Glutamatergic neuron (in vitro differentiated cells): ENCODE measurements at regions not wholly inside any gene's neighbourhood (a gene's known extent, or its start where the extent isn't known, plus 50 kb on each side); places are given as distances from the start of the nearest gene placed in this dataset.

Experiments used
- DNase-seq: peaks from one replicate; pipeline ENCODE4 v3.0.0; 2022
- H3K27ac Mint-ChIP-seq: one replicate; pipeline ENCODE4 v1.8.0; 2020; ENCODE audit warnings: mild to moderate bottlenecking, mixed read lengths, inconsistent platforms; ENCODE audit not compliant: unreplicated experiment
- H3K27me3 Mint-ChIP-seq: one replicate; pipeline ENCODE4 v1.8.0; 2020; ENCODE audit warnings: mild to moderate bottlenecking, moderate library complexity, mixed read lengths, inconsistent platforms; ENCODE audit not compliant: unreplicated experiment
- H3K36me3 Mint-ChIP-seq: one replicate; pipeline ENCODE4 v1.8.0; 2020; ENCODE audit warnings: mild to moderate bottlenecking, mixed read lengths, inconsistent platforms; ENCODE audit not compliant: unreplicated experiment
- H3K4me1 Mint-ChIP-seq: one replicate; pipeline ENCODE4 v1.8.0; 2020; ENCODE audit warnings: mild to moderate bottlenecking, low read depth, mixed read lengths, inconsistent platforms; ENCODE audit not compliant: unreplicated experiment
- H3K4me3 Mint-ChIP-seq: one replicate; pipeline ENCODE4 v1.8.0; 2020; ENCODE audit warnings: mild to moderate bottlenecking, mixed read lengths, inconsistent platforms; ENCODE audit not compliant: unreplicated experiment
- H3K9me3 Mint-ChIP-seq: one replicate; pipeline ENCODE4 v1.8.0; 2020; ENCODE audit warnings: mild to moderate bottlenecking, moderate library complexity, mixed read lengths, inconsistent platforms; ENCODE audit not compliant: unreplicated experiment
- CTCF ChIP-seq: fragments of 200-600 bp; sonication (generic); IDR thresholded peaks from one replicate; pipeline ENCODE4 v1.5.0; 2021; ENCODE audit not compliant: partially characterized antibody, unreplicated experiment

GRCh38 chr20:48230216-48230615, 444.9 kb upstream of the SULF2 start:
- Mint-ChIP-seq H3K27ac (no peak overlapping the region), H3K27me3 (peaks cover 5% of the 10 kb centered on the region), H3K4me3 (no peak overlapping the region), H3K4me1 (no peaks in the 10 kb centered on the region), H3K36me3 (peaks cover 22% of the 10 kb centered on the region), H3K9me3 (peaks cover 18% of the 10 kb centered on the region)
- TF ChIP-seq CTCF: no peak
- no peak for DNase-seq

GRCh38 chr20:48227381-48227780, 442.1 kb upstream of the SULF2 start:
- no peak overlapping the region for H3K4me3 Mint-ChIP-seq
- no peak for DNase-seq
- peaks cover 9% of the 10 kb centered on the region for H3K36me3 Mint-ChIP-seq
- H3K9me3 Mint-ChIP-seq: peaks cover 13% of the 10 kb centered on the region
- no peak for TF ChIP-seq CTCF
- no peak overlapping the region for H3K27ac Mint-ChIP-seq
- peaks cover 2% of the 10 kb centered on the region for H3K27me3 Mint-ChIP-seq
- peaks cover 2% of the 10 kb centered on the region for H3K4me1 Mint-ChIP-seq

GRCh38 chr20:48226642-48227041, 441.4 kb upstream of the SULF2 start:
- Mint-ChIP-seq H3K27me3 (peaks cover 2% of the 10 kb centered on the region), H3K9me3 (peaks cover 9% of the 10 kb centered on the region), H3K4me1 (peaks cover 2% of the 10 kb centered on the region), H3K4me3 (no peak overlapping the region), H3K36me3 (peaks cover 6% of the 10 kb centered on the region), H3K27ac (no peak overlapping the region)
- TF ChIP-seq CTCF: no peak
- DNase-seq: no peak

- no peak for TF ChIP-seq CTCF
- peaks cover 3% of the 10 kb centered on the region for H3K9me3 Mint-ChIP-seq
- no peak overlapping the region for H3K27ac Mint-ChIP-seq
- no peak overlapping the region for H3K4me3 Mint-ChIP-seq
- peaks cover 3% of the 10 kb centered on the region for H3K4me1 Mint-ChIP-seq
- H3K36me3 Mint-ChIP-seq: peaks cover 2% of the 10 kb centered on the region
- peaks cover 4% of the 10 kb centered on the region for H3K27me3 Mint-ChIP-seq
- no peak for DNase-seq
Observed at GRCh38 chr20:48224533-48225050, 439.3 kb upstream of the SULF2 start.

GRCh38 chr20:48223715-48224114, 438.4 kb upstream of the SULF2 start:
- Mint-ChIP-seq H3K36me3 (no peaks in the 10 kb centered on the region), H3K4me1 (peaks cover 4% of the 10 kb centered on the region), H3K4me3 (no peak overlapping the region), H3K27me3 (peaks cover 5% of the 10 kb centered on the region), H3K27ac (no peak overlapping the region), H3K9me3 (peaks cover 3% of the 10 kb centered on the region)
- no peak for DNase-seq
- no peak for TF ChIP-seq CTCF
